ENCODE measurements at regions not wholly inside any gene's neighbourhood (a gene's known extent, or its start where the extent isn't known, plus 50 kb on each side); places are given as distances from the start of the nearest gene placed in this dataset.
A peak's percentile ranks its signal among the peaks of the same experiment; 100 is the strongest.

DNA sequence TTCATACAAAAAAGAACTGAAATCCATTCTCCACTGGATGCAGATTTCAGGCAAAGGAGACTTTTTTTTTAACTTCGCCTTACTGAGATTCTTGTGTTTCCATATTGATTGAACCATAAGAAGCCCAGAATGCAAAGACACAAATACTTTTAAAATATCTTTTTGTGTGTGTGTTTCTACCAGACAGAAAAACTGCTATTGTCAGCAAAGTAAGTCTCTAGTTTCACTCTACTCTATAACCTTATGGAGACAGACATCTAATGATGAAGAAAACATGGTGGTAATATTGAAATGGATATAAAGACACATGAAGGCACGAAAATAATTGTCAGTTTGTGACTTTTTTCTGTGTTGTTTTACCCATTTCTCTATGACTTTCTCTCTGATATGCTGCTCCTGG is 260.3 kb upstream of the RORB start:
- no peak for DNase-seq (ENCODE audit: low read depth)

- no peak for DNase-seq (ENCODE audit: low read depth)
These were observed 251.2 kb upstream of the RORB start for GRCh38 chr9:74245866-74246497.

DNA sequence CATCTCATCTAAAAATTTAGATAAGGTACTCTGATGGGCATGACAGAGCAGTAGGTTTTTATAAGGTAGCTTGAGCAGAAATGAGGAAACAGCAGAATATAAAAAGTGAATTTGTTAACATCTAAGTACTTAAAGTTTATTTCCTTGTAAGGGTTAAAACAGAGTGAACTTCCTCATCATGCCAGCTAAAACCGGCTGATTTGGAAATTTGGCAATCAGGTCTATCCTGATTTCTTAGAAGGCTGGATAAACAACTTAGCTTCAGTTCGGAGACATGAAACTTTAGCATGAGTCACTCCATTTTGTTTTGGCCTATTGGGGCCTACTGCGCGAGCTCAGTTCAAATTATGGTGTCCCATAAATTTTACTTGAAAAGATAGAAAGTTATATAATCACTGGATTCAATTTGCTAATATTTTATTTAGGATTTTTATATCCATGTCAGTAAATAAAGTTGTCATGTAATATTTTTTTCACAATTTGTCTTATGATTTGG is 241.6 kb upstream of the RORB start:
- no peak for DNase-seq (ENCODE audit: low read depth)

DNA sequence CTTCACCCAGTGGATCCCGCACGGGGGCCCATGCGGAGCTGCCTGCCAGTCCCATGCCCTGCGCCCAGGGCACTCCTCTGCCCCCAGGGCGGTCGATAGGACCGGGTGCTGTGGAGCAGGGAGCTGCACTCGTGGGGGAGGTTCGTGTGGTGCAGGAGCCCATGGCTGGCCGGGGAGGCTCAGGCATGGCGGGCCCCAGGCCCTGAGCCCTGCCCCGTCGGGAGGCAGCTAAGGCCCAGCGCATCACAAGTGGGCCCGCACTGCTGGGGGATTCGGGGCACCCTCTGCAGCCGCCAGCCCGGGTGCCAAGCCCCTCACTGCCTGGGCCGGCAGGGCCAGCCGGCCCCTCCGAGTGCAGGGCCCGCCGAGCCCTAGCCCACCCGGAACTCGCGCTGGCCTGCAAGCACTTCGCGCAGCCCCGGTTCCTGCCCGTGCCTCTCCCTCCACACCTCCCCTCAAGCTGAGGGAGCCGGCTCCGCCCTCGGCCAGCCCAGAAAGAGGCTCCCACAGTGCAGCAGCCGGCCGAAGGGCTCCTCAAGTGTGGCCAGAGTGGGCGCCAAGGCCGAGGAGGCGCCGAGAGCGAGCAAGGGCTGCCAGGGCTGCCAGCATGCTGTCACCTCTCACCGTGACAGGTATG is 221.1 kb upstream of the RORB start:
- no peak for DNase-seq (ENCODE audit: low read depth)

- peak; percentile 6 for DNase-seq (ENCODE audit: low read depth)
These were observed 219.6 kb upstream of the RORB start for GRCh38 chr9:74277532-74277931.

DNA sequence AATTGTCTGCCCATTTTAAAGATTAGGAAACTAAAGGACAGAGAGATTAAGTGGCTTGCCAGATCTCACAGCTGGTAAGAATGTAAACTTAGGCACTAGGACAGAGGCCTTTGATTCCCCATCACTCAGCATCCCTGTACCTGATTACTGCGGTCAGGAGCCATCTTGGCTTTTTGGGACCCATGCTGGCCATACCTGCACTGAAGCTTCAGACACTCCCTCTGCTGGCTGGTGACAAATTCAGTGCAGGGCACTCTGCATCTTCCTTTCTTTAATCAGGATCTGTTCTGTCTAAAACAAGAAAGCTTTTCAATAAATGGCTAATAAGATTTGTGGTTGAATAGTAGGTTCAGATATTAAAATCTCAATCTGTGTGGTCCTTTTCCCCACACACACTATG is 215.5 kb upstream of the RORB start:
- DNase-seq (ENCODE audit: low read depth), result no peak

DNA sequence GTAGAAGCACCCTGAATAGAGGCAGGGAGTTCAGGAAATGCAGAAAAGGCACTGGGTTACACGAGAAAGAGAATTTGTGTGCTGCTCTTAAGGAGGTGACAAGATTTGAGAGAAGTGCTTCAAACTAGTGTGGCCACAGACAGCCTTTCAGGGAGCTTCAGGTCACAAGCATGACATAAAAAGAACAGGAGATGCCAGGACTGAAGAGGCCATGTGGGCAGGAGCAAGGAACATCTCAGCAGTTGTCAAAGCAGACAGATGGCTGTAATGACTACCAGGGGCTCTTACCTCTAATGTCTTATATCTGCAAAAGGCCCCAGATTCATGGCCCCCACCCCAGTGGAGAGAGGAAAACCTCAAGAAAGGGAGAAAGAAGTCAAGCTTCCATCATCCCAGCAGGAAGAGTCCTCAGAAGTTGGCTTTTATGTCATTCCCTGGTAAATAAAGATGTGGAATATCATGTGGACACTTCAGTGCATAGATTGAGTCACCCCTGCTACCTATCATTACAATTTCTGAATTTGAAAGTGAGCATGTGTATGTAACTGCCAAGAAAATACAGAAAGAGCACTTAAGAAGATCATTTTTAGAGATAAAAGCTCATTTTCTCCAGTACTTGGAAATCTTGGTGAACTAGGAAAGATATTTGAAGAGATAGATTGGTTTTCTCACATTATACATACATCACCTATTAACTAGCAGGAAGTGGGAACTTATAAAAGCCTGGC is 214.4 kb upstream of the RORB start:
- no peak for DNase-seq (ENCODE audit: low read depth)

DNA sequence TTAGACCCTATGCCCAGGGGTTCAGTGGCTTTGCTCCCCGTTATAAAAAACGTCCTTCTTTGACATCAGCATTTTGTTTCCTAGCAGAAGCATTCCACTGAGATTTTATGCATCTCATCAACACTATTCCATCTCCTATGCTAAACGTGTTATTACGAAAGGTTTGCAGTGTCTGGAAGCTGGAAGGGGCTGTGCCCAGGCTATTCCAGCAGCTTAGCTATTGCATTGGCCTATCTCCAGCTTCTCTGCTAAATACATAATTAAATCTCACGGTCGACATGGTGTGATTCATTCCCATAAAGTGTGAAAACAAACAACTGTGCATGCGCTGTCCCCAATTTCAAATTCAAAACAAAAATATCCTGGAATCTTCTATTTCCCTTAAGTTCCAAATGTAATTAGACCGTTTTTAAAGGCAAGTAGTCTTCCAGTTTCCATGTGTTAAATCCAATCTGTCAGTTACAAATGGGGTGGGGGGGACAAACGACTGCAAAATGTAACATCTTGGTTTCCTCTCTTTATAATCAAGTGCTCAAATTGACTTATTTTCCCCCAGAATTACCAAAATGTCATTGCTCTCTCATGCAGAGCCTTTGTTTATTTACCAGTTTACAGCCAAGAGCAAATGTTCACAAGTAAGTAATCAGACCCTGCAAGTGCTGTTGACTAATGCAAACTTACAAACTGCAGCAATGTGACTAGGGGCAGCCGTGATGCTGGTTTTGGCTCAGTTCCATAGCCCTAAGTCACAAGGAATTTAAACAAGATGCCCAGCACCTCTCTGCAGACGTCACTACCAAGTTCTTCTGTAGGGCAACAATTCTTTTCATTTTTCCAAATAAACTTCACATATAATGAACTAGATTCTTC is 212.3 kb upstream of the RORB start:
- no peak for DNase-seq (ENCODE audit: low read depth)

- no peak for DNase-seq (ENCODE audit: low read depth)
These were observed 203.7 kb upstream of the RORB start for GRCh38 chr9:74293479-74293878.

DNA sequence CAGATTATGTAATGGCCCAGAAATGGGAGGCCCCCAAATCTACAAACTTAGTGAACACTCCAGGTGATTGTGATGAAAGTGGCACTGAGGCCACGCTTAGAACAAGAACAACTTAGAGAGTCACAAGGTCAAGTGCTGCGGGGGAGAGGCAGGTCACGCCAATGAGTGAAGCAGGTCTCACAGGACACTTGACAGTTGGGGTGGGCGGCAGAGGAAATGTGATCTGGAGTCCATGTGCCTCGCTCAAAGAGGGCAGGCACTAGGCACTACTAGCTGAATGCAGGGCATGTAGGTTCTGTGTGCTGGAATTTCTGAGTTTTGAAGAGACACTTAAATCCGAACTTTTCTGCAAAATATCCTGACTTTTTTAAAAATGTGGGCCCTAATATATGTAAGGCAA is 193.2 kb upstream of the RORB start:
- DNase-seq (ENCODE audit: low read depth), result no peak

DNA sequence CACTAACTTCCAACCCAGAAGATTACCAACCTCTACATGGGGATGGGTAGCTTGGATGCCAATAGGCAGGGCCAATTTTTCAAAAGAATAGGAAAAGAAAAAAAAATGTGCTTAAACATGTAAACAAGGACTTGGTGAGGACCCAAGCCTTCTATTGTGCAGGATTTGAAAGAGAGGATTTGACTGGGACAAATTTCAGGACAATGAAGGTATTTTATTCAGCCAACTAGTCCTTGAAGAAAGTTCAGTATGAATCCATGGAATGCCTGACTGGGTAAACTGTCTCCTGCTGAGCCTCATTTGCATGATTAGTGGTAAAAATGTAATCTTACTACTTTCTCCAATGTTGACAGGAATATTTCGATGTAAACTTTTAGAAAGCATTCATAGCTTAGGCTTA is 192.5 kb upstream of the RORB start:
- DNase-seq (ENCODE audit: low read depth), result no peak

GRCh38 chr9:74309654-74310053 is 187.5 kb upstream of the RORB start:
- no peak for DNase-seq (ENCODE audit: low read depth)

GRCh38 chr9:74317235-74317634 is 179.9 kb upstream of the RORB start:
- DNase-seq (ENCODE audit: low read depth), result no peak

DNA sequence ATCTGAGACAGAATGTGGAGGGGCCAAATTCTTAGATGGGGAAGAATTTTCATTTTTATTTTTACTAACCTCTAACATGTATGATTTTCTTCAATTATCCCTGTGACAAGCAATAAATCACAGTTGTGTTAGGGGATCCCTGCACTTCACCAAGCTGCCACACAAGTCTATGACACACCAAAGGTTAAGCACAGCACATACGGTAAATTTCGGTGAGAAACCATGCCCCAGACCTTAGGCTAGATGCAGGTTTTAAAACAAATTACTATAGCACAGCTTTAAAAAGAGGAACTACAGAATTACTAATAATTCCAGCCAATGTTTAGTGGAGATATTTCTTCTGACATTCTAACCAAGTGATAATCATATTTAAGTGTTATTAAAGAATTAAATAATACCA is 175.7 kb upstream of the RORB start:
- DNase-seq (ENCODE audit: low read depth), result no peak

GRCh38 chr9:74322661-74323314 is 174.3 kb upstream of the RORB start:
- no peak for DNase-seq (ENCODE audit: low read depth)

GRCh38 chr9:74330487-74331214 is 166.5 kb upstream of the RORB start:
- no peak for DNase-seq (ENCODE audit: low read depth)

DNA sequence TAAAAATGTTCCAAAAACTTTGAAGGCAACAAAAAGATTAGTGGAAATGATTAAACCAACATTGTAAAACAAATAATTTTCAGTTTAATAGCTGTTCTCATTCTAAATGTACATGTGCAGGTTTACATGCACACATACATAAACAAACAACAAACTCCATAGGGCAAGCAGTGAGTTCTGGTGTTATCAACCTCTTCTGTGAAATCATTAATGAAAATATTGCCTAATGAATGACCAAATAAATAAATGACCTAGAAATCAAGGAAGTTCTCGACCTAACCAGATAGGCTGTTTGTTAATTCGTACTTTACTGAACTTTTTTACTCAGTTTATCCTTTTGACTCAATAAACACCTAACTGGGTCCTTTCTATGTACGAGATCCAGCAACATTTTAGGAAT is 165.5 kb upstream of the RORB start:
- no peak for DNase-seq (ENCODE audit: low read depth)

- DNase-seq (ENCODE audit: low read depth), result no peak
These were observed 163.6 kb upstream of the RORB start for GRCh38 chr9:74333384-74334032.

DNA sequence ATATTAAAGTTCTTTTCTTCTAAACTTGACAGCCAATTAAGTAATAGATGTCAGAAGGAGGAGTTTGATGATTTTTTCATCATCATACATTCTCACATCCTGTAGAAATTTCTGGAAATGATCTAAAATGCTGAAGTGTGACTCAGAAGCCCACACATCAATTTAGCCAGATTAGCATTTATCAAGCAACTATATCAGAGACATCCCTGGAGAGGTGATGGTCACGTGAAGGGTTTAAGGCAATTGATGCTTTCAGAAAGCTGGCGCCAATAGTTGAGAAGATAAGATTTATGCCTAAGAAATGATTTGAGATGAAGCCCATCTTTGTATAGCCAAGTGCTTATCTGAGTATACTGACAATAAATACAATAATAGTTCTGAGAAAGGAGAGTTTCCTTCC is 162.9 kb upstream of the RORB start:
- DNase-seq (ENCODE audit: low read depth), result no peak

DNA sequence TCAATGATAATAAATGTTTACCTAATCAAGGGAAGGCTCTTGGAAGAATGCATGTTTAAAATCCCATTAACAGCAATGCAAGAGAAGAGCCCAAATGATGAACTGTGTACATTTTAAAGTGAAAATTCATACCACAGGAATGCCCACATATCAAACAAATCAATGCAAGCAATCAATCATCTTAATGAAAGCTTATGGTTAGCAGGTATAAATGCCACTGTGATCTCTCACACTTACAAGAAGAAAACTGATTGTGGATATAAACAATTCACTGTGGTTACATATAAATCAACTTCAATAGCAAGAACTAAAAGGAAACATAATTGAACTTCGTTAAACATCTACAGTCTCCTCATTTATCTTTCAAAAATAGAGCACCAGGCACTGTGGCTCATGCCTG is 161.0 kb upstream of the RORB start:
- no peak for DNase-seq (ENCODE audit: low read depth)

DNA sequence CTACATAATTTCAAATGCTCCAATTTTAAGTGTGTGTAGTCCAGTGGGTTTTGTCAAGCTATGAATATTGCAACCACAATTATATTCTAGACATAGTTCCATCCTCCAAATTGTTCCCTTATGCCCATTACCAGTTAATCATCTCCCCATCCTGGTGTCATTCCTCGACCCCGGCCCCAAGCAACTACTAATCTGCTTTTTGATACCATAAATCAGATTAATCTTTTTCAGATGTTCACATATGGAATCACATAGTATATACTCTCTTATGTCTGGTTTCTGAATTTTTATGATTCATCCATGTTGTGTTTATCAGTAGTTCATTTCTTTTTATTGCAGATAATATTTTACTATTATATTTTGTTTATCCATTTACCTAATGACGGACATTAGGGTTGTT is 148.4 kb upstream of the RORB start:
- no peak for DNase-seq (ENCODE audit: low read depth)
